ENCODE measurements at regions not wholly inside any gene's neighbourhood (a gene's known extent, or its start where the extent isn't known, plus 50 kb on each side); places are given as distances from the start of the nearest gene placed in this dataset.
A peak's percentile ranks its signal among the peaks of the same experiment; 100 is the strongest.

- BruUV-seq (replicated peaks): no TSS peak
Measured at GRCh38 chr2:14690926-14691325, 58.4 kb downstream of the LRATD1 start.

More at GRCh38 chr2:14690926-14691325, 58.4 kb downstream of the LRATD1 start:
- Histone ChIP-seq H3K27me3 (replicated peaks in 1 of 2; ENCODE audit: control insufficient read depth in 2 of 2, insufficient read depth in 2 of 2, low read length in 1 of 2) (no peaks in the 10 kb centered on the region), H4K20me1 (ENCODE audit: control insufficient read depth, insufficient read depth) (no peaks in the 10 kb centered on the region), H2AFZ (ENCODE audit: control insufficient read depth, low read depth, low read length) (no peak overlapping the region), H3K27ac (ENCODE audit: control insufficient read depth, insufficient read depth) (no peak overlapping the region), H3K9ac (ENCODE audit: control insufficient read depth, insufficient read depth, low read length) (no peak overlapping the region), H3K79me2 (ENCODE audit: control insufficient read depth, insufficient read depth, low read length) (no peaks in the 10 kb centered on the region), H3K36me3 (ENCODE audit: control insufficient read depth in 2 of 2, insufficient read depth in 2 of 2, low read length in 1 of 2) (no peaks in the 10 kb centered on the region), H3K9me3 (replicated peaks; ENCODE audit: control insufficient read depth, insufficient read depth, low read length) (no peaks in the 10 kb centered on the region), H3K4me2 (ENCODE audit: control insufficient read depth, insufficient read depth) (no peak overlapping the region), H3K4me1 (ENCODE audit: control insufficient read depth, insufficient read depth, low read length) (no peaks in the 10 kb centered on the region), H3K4me3 (no peak overlapping the region)
- ATAC-seq: peak; percentile 58
- 26% methylated on average over 4 of the region's 4 CpGs for WGBS (ENCODE audit: insufficient coverage, insufficient replicate concordance, low lambda C conversion rate, missing lambda C conversion rate)
- TF ChIP-seq CUX1 (IDR thresholded peaks at IDR 0.05; ENCODE audit: insufficient replicate concordance, low read depth, low read length) (no peak), JUNB (IDR thresholded peaks at IDR 0.05) (peak; percentile 24; the same call in 1 of the 2 replicates)
- CTCF ChIA-PET: no interaction called here
- no peak for DNase-seq (ENCODE audit: low read depth, low spot score)
- SMC1A ChIA-PET (ENCODE audit: uncharacterized antibody, unreplicated experiment): interaction anchor here (0.7 kb wide), 1 partner anchor 443 kb away, joined by 3 read pairs; no protein-coding TSS in a partner anchor
- RAD21 ChIA-PET (ENCODE audit: unreplicated experiment): no interaction called here
- in situ Hi-C loops (cut with MboI) (no loop called here), intact Hi-C loops (cut with micrococcal nuclease; ENCODE audit: unreplicated experiment) (loop anchor here (10.0 kb wide), 1 partner anchor 1636 kb away; no protein-coding TSS in a partner anchor)
- POLR2A ChIA-PET: no interaction called here
- no peak for FAIRE-seq

Data from GM12878 (cell line).